Fibroblast of skin of right biceps (primary cell): ENCODE measurements at regions not wholly inside any gene's neighbourhood (a gene's known extent, or its start where the extent isn't known, plus 50 kb on each side); places are given as distances from the start of the nearest gene placed in this dataset.
"Not testable (repeated sequence)": the region's sequence is repeated elsewhere in the genome, so short reads cannot be mapped to it uniquely, and the experiment has no call there.

Experiments used
- DNase-seq: peaks from one replicate; pipeline ENCODE4 v3.0.0-alpha.2; 2013

DNA sequence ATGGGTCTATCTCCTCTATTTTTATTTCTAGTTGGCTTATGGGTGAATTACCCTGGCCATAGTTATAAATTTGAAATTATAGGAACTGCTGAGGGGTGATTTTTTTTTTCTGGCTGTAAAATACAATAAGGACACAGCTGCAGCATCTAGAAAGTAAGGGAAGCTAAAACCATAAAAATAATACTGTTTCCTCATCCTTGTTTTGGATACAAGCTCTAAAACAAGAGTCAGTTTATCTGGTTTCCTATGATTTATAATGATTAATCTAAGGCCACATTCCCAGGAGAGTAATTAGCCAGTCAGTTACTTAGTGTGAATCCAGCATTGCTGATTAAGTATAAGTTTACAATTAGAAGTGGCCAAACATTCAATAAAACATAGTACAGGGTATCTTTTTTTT lies 219.1 kb upstream of the NBEA start:
- DNase-seq: no peak

DNA sequence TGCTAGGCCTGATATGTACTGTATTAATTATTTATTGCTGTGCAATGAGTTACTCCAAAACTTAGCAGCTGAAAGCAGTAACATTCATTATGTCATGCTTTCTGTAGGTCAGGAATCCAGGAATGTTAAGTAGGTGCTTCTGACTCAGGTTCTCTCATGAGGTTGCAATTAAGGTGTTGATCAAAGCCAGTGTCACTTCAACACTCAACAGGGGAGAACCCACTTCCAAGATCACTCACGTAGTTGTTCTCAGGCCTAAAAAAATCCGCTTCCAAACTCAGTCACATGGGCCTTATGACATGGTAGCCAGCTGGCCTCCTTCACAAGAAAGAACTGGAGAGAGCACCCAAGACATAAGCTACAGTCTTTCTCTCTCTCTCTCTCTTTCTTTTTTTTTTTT lies 211.1 kb upstream of the NBEA start:
- DNase-seq: no peak

DNA sequence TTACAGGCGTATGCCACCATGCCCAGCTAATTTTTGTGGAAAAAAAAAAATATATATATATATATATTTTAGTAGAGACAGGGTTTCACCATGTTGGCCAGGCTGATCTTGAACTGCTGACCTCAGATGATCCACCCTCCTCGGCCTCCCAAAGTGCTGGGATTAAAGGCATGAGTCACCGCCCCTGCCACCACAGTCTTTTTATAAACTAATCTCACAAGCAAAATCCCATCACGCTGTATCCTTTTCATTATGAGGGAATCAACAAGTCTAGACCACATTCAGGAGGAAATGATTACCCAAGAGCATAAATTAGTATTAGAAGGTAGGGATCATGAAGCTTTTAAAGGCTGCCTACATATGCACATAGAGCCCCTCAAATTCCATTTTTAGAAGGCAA lies 210.6 kb upstream of the NBEA start:
- peak; percentile 37 for DNase-seq

DNA sequence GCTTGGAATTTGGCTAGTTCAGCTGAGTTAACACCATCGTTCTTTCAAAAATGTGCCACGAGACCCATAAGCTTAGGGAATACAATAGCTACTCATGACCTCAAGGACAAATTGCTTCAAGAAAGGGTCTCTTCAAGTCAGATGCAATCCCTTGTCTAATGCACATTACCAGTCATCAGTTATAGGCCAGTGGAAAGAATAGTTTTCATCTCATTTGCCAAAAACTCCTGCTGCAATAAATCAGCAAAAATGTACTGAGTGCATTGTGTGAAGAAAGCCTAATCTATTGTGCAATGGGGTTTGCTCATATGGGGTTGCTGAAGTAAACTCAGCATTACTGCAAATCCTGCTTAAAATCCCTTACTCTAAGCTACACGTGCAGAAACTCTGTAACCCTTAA lies 208.3 kb upstream of the NBEA start:
- DNase-seq: peak; percentile 51

DNA sequence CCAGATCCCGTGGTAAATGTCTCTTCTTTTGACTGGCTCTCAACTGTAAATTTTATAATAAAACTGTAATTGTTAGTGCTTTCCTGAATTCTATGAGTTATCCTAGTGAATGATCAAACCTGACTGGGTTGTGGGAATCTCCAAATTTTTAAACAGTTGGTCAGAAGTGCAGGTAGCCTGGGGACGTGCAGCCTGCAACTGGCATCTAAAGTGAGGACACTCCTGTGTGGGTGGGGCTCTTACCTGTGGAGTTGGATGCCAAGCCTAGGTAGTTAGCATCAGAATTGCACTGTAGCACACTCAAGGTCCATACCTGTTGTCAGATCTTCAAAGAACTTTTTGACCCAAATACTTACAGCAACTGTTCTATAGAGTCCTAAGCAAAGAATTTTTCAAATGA lies 207.1 kb upstream of the NBEA start:
- DNase-seq: no peak

DNA sequence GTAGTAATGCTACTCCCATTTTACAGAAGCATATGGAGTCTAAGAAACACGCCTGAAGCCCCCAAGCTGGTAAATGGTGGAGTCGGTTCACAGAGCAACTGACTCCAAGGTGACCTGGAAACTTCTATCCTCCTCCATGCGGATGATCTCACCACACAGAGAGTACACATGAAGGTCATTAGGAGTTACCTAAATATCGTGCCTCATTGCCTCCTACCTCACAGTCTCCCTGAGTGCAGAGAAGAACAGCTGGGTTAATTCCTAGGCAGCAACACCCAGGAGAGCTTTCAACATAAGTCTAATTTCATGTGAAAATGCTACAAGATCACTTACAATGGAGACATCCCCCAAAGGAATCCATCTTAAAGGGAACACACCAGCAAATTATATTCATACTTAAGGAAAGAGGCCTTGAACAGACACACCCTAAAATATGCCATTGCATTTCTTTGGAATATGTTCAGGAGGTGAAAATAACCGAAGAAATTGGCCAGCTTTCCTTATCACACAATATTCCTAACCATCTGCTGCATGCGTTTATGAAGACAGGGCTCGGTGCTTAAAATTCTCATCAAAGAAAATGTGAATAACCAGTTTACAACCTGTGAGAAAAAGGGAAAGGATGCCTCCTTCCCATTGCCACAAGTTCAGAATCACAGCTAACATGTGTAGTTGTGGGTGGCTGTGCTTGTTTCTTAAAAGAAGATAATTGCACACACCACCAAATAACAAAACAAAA lies 203.6 kb upstream of the NBEA start:
- DNase-seq: no peak

DNA sequence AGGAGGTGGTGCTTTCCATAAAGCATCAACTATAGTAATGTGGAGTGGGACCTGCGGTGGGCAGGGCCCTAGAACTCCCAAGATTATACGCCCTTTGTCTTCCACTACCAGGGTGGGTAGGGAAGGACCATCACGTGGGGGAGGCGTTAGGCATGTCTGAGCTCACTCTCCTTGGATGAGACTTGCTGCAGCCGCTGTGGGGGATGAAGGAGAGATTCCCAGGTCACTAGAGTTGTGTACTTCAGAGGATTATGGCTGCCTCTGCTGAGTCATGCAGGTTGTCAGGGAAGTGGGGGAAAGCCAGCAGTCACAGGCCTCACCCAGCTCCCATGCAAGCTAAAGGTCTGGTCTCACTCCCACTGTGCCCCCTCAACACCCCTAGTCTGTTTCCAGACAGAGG lies 195.0 kb upstream of the NBEA start:
- DNase-seq: not testable (repeated sequence)

DNA sequence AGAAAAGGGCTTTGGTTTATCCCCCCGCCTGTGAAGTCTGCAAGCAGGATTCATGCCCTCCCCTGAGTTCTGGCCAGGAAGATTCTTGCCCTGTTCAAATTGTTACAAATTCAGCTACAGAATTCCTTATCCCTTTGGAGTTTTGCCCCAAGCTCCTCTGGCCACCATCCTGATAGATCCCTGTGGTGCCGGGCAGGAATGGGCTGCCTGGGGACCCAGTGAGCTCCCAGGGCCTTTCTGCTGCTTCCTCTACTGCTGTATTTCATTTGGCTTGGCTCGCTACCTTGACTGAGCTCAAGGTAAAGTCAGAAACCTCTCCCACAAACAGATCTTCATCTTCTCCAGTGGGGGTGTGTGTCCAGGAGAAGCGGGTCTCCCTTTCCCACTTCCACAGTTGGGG lies 194.6 kb upstream of the NBEA start:
- no peak for DNase-seq

DNA sequence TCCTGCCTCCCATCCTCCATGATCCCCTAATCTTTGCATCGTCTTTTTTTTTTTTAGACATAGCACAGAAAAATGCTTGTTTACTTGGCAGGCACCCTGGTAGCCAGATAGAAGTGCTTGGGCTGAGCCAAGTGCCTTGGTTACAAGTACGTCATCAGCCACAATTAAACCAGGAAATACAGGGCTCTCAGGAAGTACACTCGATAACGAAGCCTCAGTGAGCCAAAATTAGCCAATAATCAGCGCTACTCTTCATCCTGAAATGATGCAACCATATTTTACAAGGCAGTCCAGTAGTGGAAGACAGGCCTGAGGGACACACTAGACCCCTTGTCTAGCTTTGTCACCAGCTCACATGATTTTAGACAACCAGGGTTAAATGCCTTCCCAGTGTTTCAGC lies 194.0 kb upstream of the NBEA start:
- no peak for DNase-seq

DNA sequence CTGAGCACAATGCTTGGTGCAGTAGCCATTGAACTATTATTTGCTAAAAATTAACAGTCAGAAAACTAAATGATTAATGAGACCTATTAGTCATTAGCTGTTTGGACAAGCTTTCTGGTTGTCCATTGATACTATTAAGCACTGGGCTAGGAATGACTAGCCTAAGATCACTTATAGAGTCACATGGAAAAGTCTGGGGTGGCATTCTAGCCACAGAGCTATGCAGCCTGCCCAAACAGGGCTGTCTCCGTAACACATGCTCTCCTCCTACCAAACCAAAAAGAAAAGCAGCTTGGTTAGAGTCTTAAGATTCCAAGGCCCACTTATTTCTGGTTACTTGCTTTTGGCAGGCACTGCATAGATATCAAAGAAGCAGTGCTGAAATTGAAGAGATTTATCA lies 193.5 kb upstream of the NBEA start:
- DNase-seq: no peak

DNA sequence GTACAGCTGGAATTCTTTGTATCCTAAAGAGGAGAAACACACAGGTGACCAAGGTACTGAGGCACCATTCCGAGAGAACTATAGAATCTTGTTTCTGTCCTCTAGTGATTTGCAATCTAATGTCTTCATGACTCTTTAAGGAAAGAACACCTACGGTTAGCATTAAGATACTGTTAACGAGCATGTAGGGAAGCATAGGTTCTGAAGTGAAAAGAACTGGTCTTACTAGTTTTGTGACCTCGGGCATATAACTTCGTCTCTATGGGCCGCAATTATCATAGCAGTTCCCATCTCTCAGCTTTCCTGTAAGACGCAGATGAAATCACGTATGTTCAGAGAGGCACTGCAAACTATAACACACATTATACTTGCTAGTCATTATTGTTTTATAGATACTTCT lies 193.0 kb upstream of the NBEA start:
- no peak for DNase-seq

DNA sequence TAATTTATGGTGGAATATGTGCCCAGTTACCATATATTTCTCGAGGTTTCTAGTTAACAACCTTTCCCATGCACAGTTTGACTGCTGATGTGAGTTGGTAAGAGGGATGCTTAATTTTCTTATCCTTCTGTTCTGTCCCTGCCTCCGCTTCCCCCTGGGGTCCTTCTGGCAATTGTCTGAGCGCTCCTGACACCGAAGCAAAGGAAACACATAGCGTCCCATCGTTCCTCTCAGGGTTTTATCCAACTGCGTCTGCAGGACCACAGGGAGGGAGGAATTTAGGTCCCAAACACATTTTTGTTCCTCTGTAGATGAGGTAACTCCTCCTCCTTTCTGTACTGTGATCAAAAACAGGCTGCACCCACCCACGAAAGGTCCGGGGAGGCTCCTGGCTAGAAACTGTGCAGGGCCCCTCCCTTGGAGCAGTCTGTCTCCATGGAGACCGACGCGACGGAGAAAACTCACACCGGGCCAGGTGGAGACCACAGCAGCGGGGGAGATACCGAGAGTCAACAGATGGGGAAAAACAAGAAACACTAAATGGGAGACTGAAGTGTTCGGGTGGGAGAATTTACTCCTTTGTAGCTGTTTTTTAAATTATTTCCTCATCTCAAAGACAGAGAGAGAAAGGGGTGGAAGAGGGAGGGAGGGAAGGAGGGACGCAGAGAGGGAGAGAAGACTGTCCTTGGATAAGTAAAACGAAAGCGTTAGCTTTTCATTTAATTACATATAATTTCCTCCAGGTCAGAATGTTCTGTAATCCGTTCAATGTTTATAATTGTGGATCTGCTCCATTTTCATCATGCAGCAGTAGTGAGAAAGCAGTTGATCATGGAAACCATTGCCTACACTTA lies 191.8 kb upstream of the NBEA start:
- no peak for DNase-seq

DNA sequence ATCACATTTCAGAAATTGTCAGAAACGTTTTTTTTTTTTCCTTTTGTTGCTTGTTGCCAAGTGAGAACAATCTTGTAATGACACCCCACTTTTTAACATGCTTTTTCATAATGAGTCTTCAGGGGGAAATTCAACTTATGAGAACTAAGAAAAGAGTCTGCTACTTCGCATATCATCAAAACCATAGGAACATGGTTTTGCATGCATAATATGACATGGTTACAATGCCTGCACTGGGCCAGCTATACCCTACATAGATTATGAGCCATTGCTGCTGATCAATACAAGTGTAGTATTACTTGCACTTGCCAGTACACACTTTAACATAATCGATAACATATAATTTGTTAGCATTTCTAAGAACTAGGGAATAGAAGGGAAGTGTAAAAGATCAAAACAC lies 191.0 kb upstream of the NBEA start:
- no peak for DNase-seq

DNA sequence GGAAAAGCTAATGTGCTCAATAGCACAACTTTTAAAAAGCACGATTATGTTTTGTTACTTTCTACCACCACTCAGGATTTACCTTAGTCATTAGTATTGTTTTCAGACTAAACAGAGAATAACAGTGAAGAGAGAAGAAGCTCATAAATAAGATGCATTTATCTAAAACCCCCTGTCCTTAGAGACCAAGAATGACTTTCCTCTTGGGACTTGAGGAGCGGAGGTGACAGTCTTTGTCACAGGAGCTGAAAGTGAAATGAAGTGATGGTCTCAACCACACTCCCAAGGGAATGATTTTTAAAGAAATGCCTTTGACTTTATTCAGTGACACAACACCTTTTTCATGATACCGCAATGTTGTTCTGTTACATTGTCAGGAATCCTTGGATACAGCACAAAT lies 190.6 kb upstream of the NBEA start:
- no peak for DNase-seq

DNA sequence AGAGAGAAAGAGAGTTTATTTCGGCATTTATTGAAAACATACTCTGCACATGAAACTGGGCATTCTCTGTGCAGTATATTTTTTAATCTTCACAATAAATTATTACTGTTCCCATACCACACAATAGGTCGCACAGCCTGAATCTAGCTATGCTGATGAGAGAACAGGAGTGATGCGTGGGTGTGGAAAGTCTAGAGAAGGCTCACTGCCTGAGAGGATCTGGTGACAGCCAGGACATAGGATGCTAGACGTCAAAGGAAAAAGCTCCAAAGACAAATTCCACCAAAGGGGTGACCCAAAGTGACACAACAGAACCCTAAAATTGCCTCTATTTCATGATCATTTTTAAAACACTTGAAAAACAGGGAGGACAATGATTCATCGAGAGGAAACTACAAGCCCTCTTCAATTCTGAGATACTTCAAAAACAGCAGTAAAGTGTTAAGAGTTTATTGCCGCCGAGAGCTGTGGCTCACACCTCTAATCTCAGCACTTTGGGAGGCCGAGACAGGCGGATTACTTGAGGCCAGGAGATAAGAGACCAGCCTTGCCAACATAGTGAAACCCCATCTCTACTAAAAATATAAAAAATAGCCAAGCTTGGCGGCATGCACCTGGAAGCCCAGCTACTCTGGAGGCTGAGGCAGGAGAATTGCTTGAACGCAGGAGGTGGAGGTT lies 189.6 kb upstream of the NBEA start:
- DNase-seq: no peak

DNA sequence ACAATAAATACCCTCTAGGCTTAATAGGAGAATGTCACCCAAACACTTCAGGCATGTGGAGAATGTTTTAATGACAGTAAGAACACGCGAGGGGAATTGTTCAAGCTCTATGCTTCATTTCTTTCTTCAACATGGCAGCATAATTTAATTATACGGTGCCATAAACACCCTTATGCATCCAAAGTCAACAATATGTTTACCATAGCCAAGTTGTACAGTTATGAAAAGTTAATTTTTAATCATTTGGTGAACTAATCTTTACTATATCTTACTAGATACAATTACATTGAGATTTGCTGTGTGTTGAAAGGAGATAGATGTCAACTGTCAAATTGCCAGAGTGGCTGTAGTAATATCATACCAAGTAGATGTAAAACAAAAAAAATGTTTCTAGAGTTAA lies 185.9 kb upstream of the NBEA start:
- no peak for DNase-seq

DNA sequence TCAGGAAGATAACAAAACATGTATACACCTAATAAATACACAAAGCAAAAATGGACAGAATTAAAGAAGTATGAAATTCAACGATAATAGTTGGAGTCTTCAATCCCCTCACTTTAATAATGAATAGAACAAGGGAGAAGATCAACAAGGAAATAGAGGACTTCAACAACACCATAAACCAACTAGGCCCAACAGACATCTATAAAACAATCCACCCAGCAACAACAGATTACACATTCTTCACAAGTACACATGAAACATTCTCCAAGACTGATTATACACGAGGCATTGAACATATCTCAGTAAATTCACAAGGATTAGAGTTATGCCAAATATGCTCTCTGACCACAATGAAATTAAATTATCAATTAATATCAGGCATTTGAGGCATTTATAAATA lies 185.5 kb upstream of the NBEA start:
- DNase-seq: no peak

DNA sequence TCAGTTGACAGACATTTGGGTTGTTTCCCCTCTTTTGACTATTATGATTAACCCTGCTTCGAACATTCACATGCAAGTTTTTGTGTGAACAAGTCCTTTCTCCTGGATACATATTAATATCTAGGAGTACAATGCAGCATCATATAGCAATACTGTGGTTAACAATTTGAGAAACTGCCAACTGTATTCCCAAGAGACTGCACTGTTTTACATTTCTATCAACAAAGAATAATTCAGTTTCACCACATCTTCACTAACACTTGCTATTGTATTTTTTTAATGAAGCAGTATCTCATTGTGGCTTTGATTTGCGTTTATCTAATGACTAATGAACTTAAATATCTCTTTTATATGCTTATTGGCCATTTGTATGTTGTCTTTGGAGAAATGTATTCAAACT lies 184.6 kb upstream of the NBEA start:
- DNase-seq: peak; percentile 52

DNA sequence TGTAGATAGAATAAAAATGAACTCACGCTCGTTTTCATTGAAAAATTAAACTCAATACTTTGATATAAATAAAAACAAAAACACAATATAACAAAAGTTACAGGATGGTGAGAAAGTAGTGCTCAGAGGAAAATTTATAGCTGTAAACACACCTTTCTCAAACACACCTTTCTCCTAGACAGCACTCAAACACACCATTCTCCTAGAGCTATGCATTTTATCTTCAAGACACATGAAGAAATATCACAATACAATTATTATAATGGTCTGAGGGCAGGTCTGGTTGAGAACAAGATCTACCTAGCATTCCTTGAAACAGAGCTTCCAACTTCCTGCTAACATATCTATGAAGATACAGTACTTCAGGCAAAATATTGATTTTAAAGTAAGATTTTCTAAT lies 183.4 kb upstream of the NBEA start:
- DNase-seq: no peak

DNA sequence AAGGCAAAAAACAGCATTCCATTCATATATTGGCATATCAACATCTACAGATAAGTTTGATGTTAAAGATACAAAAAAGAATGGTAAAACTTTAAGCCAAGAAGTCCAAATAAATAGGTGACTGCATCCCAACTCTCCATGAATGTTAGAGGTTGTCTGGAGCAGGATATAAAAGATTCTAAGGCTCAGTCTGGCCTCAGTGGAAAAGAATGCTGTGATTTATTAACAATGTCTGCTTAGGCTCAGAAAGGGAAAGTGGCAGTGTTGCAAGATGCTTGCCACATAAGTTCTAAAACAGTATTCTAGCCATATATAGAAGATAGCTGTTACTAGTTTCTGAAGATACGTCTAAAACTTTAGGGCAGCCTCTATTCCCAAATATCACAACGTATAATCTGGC lies 179.8 kb upstream of the NBEA start:
- peak; percentile 15 for DNase-seq

DNA sequence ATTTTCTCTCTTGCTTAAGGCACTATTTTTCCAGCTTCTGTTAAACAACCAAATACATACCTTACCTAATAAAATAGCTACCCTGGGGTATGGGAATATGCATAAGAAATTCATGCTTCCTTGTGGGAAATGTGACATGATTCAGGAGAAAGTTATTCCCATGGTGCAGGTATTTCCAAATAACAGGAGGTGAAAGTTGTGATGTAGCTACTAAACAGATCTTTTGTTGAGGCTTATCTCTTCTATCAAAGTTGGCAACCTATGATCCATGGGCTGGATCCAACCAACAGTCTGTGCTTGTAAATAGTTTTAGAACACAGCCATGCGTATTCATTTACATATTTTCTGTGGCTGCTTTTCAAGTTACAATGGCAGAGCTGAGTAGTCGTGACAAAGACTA lies 177.8 kb upstream of the NBEA start:
- no peak for DNase-seq

DNA sequence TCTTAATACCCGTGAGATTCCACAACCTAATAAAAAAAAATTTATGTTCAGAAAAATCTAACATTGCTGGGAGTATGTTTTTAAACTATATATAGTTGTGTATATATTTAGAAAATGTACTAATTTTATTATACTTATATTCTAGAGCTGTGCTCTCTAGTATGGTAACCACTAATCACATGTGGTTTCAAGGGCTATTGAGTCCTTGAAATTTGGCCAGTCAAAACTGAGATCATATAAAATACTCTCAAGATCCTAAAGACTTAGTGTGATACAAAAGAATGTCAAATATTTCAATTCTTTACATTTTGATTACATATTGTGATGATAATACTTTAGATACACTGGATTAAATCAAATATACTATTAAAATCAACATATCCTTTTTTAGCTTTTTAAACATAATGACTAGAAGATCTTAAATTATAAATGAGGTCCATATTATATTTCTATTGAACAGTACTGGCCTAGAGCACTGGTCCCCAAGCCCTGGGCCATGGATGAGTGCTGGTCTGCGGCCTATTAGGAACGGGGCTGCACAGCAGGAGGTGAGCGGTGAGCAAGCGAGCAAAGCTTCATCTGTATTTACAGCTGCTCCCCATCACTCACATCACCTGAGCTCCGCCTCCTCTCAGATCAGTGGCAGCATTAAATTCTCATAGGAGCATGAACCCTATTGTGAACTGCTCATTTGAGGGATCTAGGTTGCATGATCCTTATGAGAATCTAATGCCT lies 176.5 kb upstream of the NBEA start:
- no peak for DNase-seq

DNA sequence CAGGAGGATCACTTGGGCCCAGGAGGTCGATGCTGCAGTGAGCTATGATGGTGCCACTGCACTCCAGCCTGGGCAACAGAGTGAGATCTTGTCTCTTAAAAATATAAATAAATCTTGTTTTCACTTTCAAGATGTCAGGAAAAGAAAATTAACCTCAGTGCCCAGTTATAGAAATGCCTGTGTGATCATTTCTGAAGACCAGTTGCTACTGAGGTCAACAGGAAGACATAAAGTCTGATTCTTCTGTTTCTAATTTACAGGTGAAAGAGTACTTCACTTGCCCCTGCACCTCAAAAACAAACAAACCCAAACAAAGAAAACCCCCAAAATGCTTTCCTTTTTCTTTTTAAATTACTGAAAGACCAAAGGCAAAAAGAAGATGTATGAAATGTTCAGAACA lies 174.3 kb upstream of the NBEA start:
- DNase-seq: no peak
